H1 (cell line): ENCODE measurements at regions not wholly inside any gene's neighbourhood (a gene's known extent, or its start where the extent isn't known, plus 50 kb on each side); places are given as distances from the start of the nearest gene placed in this dataset.

Experiments used
- CTCF ChIA-PET: fragments of 300-600 bp; sonication (Branson Sonifier 250); formaldehyde crosslinking; loops from one replicate; lab custom pipeline; 2021; ENCODE audit not compliant: partially characterized antibody; lab: Charles Lee
- POLR2A ChIA-PET: fragments of 300-600 bp; sonication (Branson Sonifier 250); formaldehyde crosslinking; loops from one replicate; lab custom pipeline; 2021; ENCODE audit warnings: inconsistent platforms; ENCODE audit not compliant: partially characterized antibody; lab: Charles Lee
- DNase-seq, 2 experiments: peaks; one replicate each; pipeline versions ENCODE4 v3.0.0 to v3.0.0-alpha.2; 2010 to 2022; ENCODE audit warnings: low spot score in 2 of 2, low read depth in 1 of 2, mixed read lengths in 1 of 2
- FAIRE-seq: peaks from 2 replicates; lab custom pipeline; 2011; peaks lifted over from hg19 to GRCh38; lab: Jason Lieb, UNC
- H2AFZ ChIP-seq: 2 replicates; pipeline ENCODE4 v1.8.1; 2012; ENCODE audit warnings: low read length, inconsistent platforms
- H2AK5ac ChIP-seq: 2 replicates; pipeline ENCODE4 v1.6.1; 2013; ENCODE audit warnings: low read depth, low read length
- H2BK120ac ChIP-seq: replicated peaks from 2 replicates; pipeline ENCODE3; 2013; ENCODE audit warnings: low read depth, low read length, inconsistent platforms
- H2BK12ac ChIP-seq: 2 replicates; pipeline ENCODE4 v1.6.1; 2013; ENCODE audit warnings: low read depth, low read length
- H2BK15ac ChIP-seq: 2 replicates; pipeline ENCODE4 v1.6.1; 2013; ENCODE audit warnings: low read length
- H2BK20ac ChIP-seq: 2 replicates; pipeline ENCODE4 v1.6.1; 2013; ENCODE audit warnings: low read length
- H2BK5ac ChIP-seq: 2 replicates; pipeline ENCODE4 v1.6.1; 2013; ENCODE audit warnings: low read depth, low read length
- H3K14ac ChIP-seq: 2 replicates; pipeline ENCODE4 v1.6.1; 2013; ENCODE audit warnings: inconsistent platforms; ENCODE audit not compliant: insufficient read length
- H3K18ac ChIP-seq: 2 replicates; pipeline ENCODE4 v1.6.1; 2013; ENCODE audit warnings: low read length; ENCODE audit errors: extremely low read depth
- H3K23ac ChIP-seq: 2 replicates; pipeline ENCODE4 v1.6.1; 2013; ENCODE audit warnings: inconsistent platforms; ENCODE audit not compliant: insufficient read length
- H3K23me2 ChIP-seq: 2 replicates; pipeline ENCODE4 v1.6.1; 2013; ENCODE audit warnings: low read depth, low read length
- H3K27ac ChIP-seq: 2 replicates; pipeline ENCODE4 v1.6.1; 2011; ENCODE audit warnings: low read depth, low read length, inconsistent platforms
- H3K27me3 ChIP-seq, 4 experiments: replicated peaks in 1 of 4; 1 replicate in 1 of 4; 2 replicates in 3 of 4; pipeline versions ENCODE4 v1.6.1 to v1.8.1; 2011 to 2013; ENCODE audit warnings: low read length in 3 of 4, mild to moderate bottlenecking in 3 of 4, inconsistent platforms in 2 of 4, mixed read lengths in 2 of 4, moderate library complexity in 1 of 4; ENCODE audit not compliant: control insufficient read depth in 3 of 4, insufficient read depth in 3 of 4; ENCODE audit errors: extremely low read depth in 1 of 4
- H3K36me3 ChIP-seq, 4 experiments: 2 replicates each; pipeline versions ENCODE4 v1.6.1 to v1.8.1; 2011 to 2013; ENCODE audit warnings: mild to moderate bottlenecking in 4 of 4, low read length in 3 of 4, moderate library complexity in 2 of 4, control low read depth in 1 of 4, inconsistent platforms in 1 of 4; ENCODE audit not compliant: insufficient read depth in 4 of 4, control insufficient read depth in 2 of 4
- H3K4ac ChIP-seq: replicated peaks from 2 replicates; pipeline ENCODE3; 2013; ENCODE audit warnings: low read length, low read depth, mixed read lengths, inconsistent platforms; ENCODE audit not compliant: insufficient read length
- H3K4me1 ChIP-seq, 4 experiments: replicated peaks in 1 of 4; 1 replicate in 1 of 4; 2 replicates in 3 of 4; pipeline versions ENCODE4 v1.6.1 to v1.8.1; 2011 to 2013; ENCODE audit warnings: low read length in 3 of 4, inconsistent platforms in 2 of 4, mixed read lengths in 1 of 4; ENCODE audit not compliant: insufficient read depth in 4 of 4, control insufficient read depth in 3 of 4
- H3K4me2 ChIP-seq, 2 experiments: 2 replicates each; pipeline versions ENCODE4 v1.6.1 to v1.8.1; 2011 to 2013; ENCODE audit warnings: low read depth in 2 of 2, low read length in 2 of 2, control low read depth in 1 of 2, inconsistent platforms in 1 of 2, mild to moderate bottlenecking in 1 of 2; ENCODE audit not compliant: insufficient read depth in 1 of 2
- H3K4me3 ChIP-seq, 4 experiments: fragments of 200-600, 300-600 bp in 1 of 4; sonication (generic), shearing (Covaris generic), sonication (Bioruptor Twin) in 1 of 4; 2 replicates each; pipeline versions ENCODE4 v1.5.1 to v1.8.1; 2011 to 2016; ENCODE audit warnings: low read length in 4 of 4, low read depth in 3 of 4, control low read depth in 2 of 4, inconsistent platforms in 2 of 4, mild to moderate bottlenecking in 2 of 4, mixed read lengths in 1 of 4, moderate library complexity in 1 of 4; ENCODE audit not compliant: insufficient read depth in 2 of 4; ENCODE audit errors: extremely low read depth in 1 of 4
- H3K56ac ChIP-seq: replicated peaks from 2 replicates; pipeline ENCODE3; 2013; ENCODE audit warnings: low read depth, mild to moderate bottlenecking, mixed read lengths, low read length, inconsistent platforms; ENCODE audit not compliant: insufficient read length
- H3K79me1 ChIP-seq: 2 replicates; pipeline ENCODE4 v1.6.1; 2013; ENCODE audit warnings: low read depth, low read length, control low read depth
- H3K79me2 ChIP-seq, 2 experiments: 2 replicates each; pipeline versions ENCODE4 v1.6.1 to v1.8.1; 2012 to 2013; ENCODE audit warnings: low read length in 2 of 2, mild to moderate bottlenecking in 2 of 2, inconsistent platforms in 1 of 2; ENCODE audit not compliant: insufficient read depth in 2 of 2, control insufficient read depth in 1 of 2
- H3K9ac ChIP-seq, 4 experiments: replicated peaks in 1 of 4; 1 replicate in 1 of 4; 2 replicates in 3 of 4; pipeline versions ENCODE4 v1.6.1 to v1.8.1; 2011 to 2013; ENCODE audit warnings: low read depth in 3 of 4, low read length in 3 of 4, control low read depth in 2 of 4, mild to moderate bottlenecking in 2 of 4, moderate library complexity in 2 of 4, inconsistent platforms in 1 of 4; ENCODE audit errors: extremely low read depth in 1 of 4
- H3K9me3 ChIP-seq, 2 experiments: 2 replicates each; pipeline versions ENCODE4 v1.6.1 to v1.8.1; 2012 to 2013; ENCODE audit warnings: mild to moderate bottlenecking in 2 of 2, moderate library complexity in 2 of 2, control low read depth in 1 of 2, inconsistent platforms in 1 of 2, low read depth in 1 of 2, low read length in 1 of 2, mixed read lengths in 1 of 2; ENCODE audit not compliant: insufficient read depth in 2 of 2
- H4K20me1 ChIP-seq, 2 experiments: replicated peaks in 1 of 2; 2 replicates each; pipeline versions ENCODE3 to v1.8.1; 2011 to 2013; ENCODE audit warnings: inconsistent platforms in 2 of 2, low read length in 2 of 2, mild to moderate bottlenecking in 1 of 2; ENCODE audit not compliant: insufficient read depth in 2 of 2, control insufficient read depth in 1 of 2
- H4K5ac ChIP-seq: 2 replicates; pipeline ENCODE4 v1.6.1; 2013; ENCODE audit warnings: low read length, low read depth, mixed read lengths, inconsistent platforms; ENCODE audit not compliant: insufficient read length
- H4K8ac ChIP-seq: 2 replicates; pipeline ENCODE4 v1.8.0; 2013; ENCODE audit warnings: mild to moderate bottlenecking, moderate library complexity, low read length, inconsistent platforms; ENCODE audit not compliant: insufficient read depth; ENCODE audit errors: extremely low read depth
- H4K91ac ChIP-seq: replicated peaks from 2 replicates; pipeline ENCODE3; 2013; ENCODE audit warnings: low read length, mixed read lengths, inconsistent platforms; ENCODE audit not compliant: insufficient read length
- ASH2L ChIP-seq: fragments of 200-600, 300-600 bp; sonication (generic); IDR thresholded peaks from one replicate; pipeline ENCODE4 v1.7.1; 2017; ENCODE audit warnings: low read length
- CBX8 ChIP-seq: fragments of 300-800, 300-1000 bp; sonication (generic); IDR thresholded peaks from 2 replicates; pipeline ENCODE4 v1.7.1; 2016; ENCODE audit warnings: low read depth, low read length, borderline replicate concordance
- FOSL1 ChIP-seq: IDR thresholded peaks from 2 replicates; pipeline ENCODE4 v1.6.1; 2011; ENCODE audit warnings: mild to moderate bottlenecking, low read depth, low read length, moderate library complexity; ENCODE audit not compliant: insufficient read depth
- HDAC6 ChIP-seq: IDR thresholded peaks from one replicate; pipeline ENCODE4 v1.7.1; 2012; ENCODE audit warnings: low read depth, mild to moderate bottlenecking, inconsistent platforms, low read length, moderate library complexity
- JUND ChIP-seq: IDR thresholded peaks from 2 replicates; pipeline ENCODE4 v1.6.1; 2011; ENCODE audit warnings: mild to moderate bottlenecking, improper control_type of control experiment, low read length
- KDM4A ChIP-seq: IDR thresholded peaks from one replicate; pipeline ENCODE4 v1.7.1; 2012; ENCODE audit warnings: low read depth, mild to moderate bottlenecking, moderate library complexity, low read length, inconsistent platforms; ENCODE audit not compliant: severe bottlenecking
- SIX5 ChIP-seq: IDR thresholded peaks from 2 replicates; pipeline ENCODE4 v1.6.1; 2011; ENCODE audit warnings: mild to moderate bottlenecking, low read depth, low read length
- WGBS, 2 experiments: shearing (Covaris generic) in 1 of 2; methylation state at CpG; one replicate each; pipeline versions ENCODE4 v1.1.6 to v1.1.7; 2013 to 2015; ENCODE audit warnings: low lambda C conversion rate in 2 of 2, mixed read lengths in 2 of 2, inconsistent platforms in 1 of 2, low coverage in 1 of 2, missing lambda C conversion rate in 1 of 2; ENCODE audit not compliant: insufficient replicate concordance in 2 of 2, insufficient coverage in 1 of 2, insufficient read length in 1 of 2; ENCODE audit errors: extremely low coverage in 1 of 2, missing lambda C conversion rate in 1 of 2; 5-methylcytosine and 5-hydroxymethylcytosine counted together

GRCh38 chr2:188659656-188660406, 314.3 kb upstream of the COL3A1 start:
- H3K56ac ChIP-seq, result no peak overlapping the region
- no peaks in the 10 kb centered on the region for H4K20me1 ChIP-seq
- H2BK20ac ChIP-seq, result no peak overlapping the region
- DNase-seq (no peak), FAIRE-seq (no peak)
- H3K23me2 ChIP-seq, result no peaks in the 10 kb centered on the region
- H3K14ac ChIP-seq, result no peak overlapping the region
- no peak overlapping the region for H4K5ac ChIP-seq
- 92% methylated on average over 1 of the region's 1 CpG; no CpG with 5 or more reads in 1 of the 2 experiments for WGBS, 2 experiments
- H3K9ac ChIP-seq, result no peak overlapping the region
- no peaks in the 10 kb centered on the region for H3K27me3 ChIP-seq
- CTCF ChIA-PET, result no interaction called here
- H2BK12ac ChIP-seq, result no peak overlapping the region
- H2BK120ac ChIP-seq, result no peak overlapping the region
- no peaks in the 10 kb centered on the region for H3K79me1 ChIP-seq
- H3K4me1 ChIP-seq, result no peaks in the 10 kb centered on the region
- no peaks in the 10 kb centered on the region for H3K36me3 ChIP-seq
- POLR2A ChIA-PET, result no interaction called here
- H2BK15ac ChIP-seq, result no peak overlapping the region
- H3K27ac ChIP-seq, result no peak overlapping the region
- H3K4ac ChIP-seq, result no peak overlapping the region
- no peaks in the 10 kb centered on the region for H3K79me2 ChIP-seq
- no peak overlapping the region for H3K23ac ChIP-seq
- H3K9me3 ChIP-seq, result no peaks in the 10 kb centered on the region
- H4K8ac ChIP-seq, result no peak overlapping the region
- H2AK5ac ChIP-seq, result no peak overlapping the region
- H4K91ac ChIP-seq, result no peak overlapping the region
- no peak overlapping the region for H3K4me2 ChIP-seq
- H2BK5ac ChIP-seq, result no peak overlapping the region
- no peak for TF ChIP-seq FOSL1
- no peak for TF ChIP-seq ASH2L
- TF ChIP-seq KDM4A, result no peak
- TF ChIP-seq HDAC6, result no peak
- no peak for TF ChIP-seq CBX8
- TF ChIP-seq SIX5, result no peak
- TF ChIP-seq JUND, result no peak
- TF ChIP-seq, all 59 proteins: peak for 0
- no peak overlapping the region for H2AFZ ChIP-seq
- H3K18ac ChIP-seq, result no peak overlapping the region
- H3K4me3 ChIP-seq, result no peak overlapping the region
